T1000 (cell line): ENCODE measurements at regions not wholly inside any gene's neighbourhood (a gene's known extent, or its start where the extent isn't known, plus 50 kb on each side); places are given as distances from the start of the nearest gene placed in this dataset.
A peak's percentile ranks its signal among the peaks of the same experiment; 100 is the strongest.

Experiments used
- DNase-seq: peaks from one replicate; lab custom pipeline; 2025; ENCODE audit warnings: mixed read lengths; lab: John Stamatoyannopoulos, UW

- no peak for DNase-seq
Observed at GRCh38 chr9:16025627-16026026, 472.8 kb downstream of the CCDC171 start.

- DNase-seq = no peak
Observed at GRCh38 chr9:16026886-16027285, 474.0 kb downstream of the CCDC171 start.

- no peak for DNase-seq
Observed at GRCh38 chr9:16028548-16028947, 475.7 kb downstream of the CCDC171 start.

GRCh38 chr9:16029046-16029615 is 476.3 kb downstream of the CCDC171 start:
- no peak for DNase-seq

- no peak for DNase-seq
Observed at GRCh38 chr9:16029796-16030363, 477.0 kb downstream of the CCDC171 start.

- DNase-seq = peak; percentile 55
Observed at GRCh38 chr9:16030528-16031185, 477.8 kb downstream of the CCDC171 start.

GRCh38 chr9:16031486-16031885 is 478.6 kb downstream of the CCDC171 start:
- DNase-seq = no peak

- no peak for DNase-seq
Observed at GRCh38 chr9:16031971-16032370, 479.1 kb downstream of the CCDC171 start.

GRCh38 chr9:16032799-16033198 is 480.0 kb downstream of the CCDC171 start:
- DNase-seq = no peak

- DNase-seq = no peak
Observed at GRCh38 chr9:16033253-16033652, 480.4 kb downstream of the CCDC171 start.

GRCh38 chr9:16033921-16034691 is 481.3 kb downstream of the CCDC171 start:
- no peak for DNase-seq

- no peak for DNase-seq
Observed at GRCh38 chr9:16039218-16039987, 486.6 kb downstream of the CCDC171 start.

GRCh38 chr9:16039988-16040761 is 487.3 kb downstream of the CCDC171 start:
- no peak for DNase-seq

GRCh38 chr9:16043756-16044578 is 491.1 kb downstream of the CCDC171 start:
- no peak for DNase-seq

- DNase-seq = no peak
Observed at GRCh38 chr9:16044579-16044881, 491.7 kb downstream of the CCDC171 start.

- DNase-seq = no peak
Observed at GRCh38 chr9:16045651-16046280, 492.9 kb downstream of the CCDC171 start.

GRCh38 chr9:16046713-16047112 is 493.9 kb downstream of the CCDC171 start:
- no peak for DNase-seq

GRCh38 chr9:16048129-16048528 is 495.3 kb downstream of the CCDC171 start:
- DNase-seq = no peak

- no peak for DNase-seq
Observed at GRCh38 chr9:16052146-16052545, 499.3 kb downstream of the CCDC171 start.
